Fibroblast of mammary gland (primary cell): ENCODE measurements at regions not wholly inside any gene's neighbourhood (a gene's known extent, or its start where the extent isn't known, plus 50 kb on each side); places are given as distances from the start of the nearest gene placed in this dataset.
"Not testable (repeated sequence)": the region's sequence is repeated elsewhere in the genome, so short reads cannot be mapped to it uniquely, and the experiment has no call there.

Experiments used
- DNase-seq: peaks from one replicate; pipeline ENCODE4 v3.0.0-alpha.2; 2010; ENCODE audit warnings: low read depth
- H3K4me3 ChIP-seq: 2 replicates; pipeline ENCODE4 v1.5.1; 2011; ENCODE audit warnings: low read depth, mild to moderate bottlenecking, low read length, moderate library complexity; ENCODE audit not compliant: control insufficient read depth
- CTCF ChIP-seq: conservative IDR thresholded peaks from 2 replicates; pipeline ENCODE4 v1.5.1; 2011; ENCODE audit warnings: low read depth, low read length, inconsistent platforms; ENCODE audit not compliant: control insufficient read depth, insufficient read depth

- H3K4me3 ChIP-seq: no peak overlapping the region
- no peak for TF ChIP-seq CTCF
- no peak for DNase-seq
Measured at GRCh38 chr1:228546541-228547463, 59.6 kb downstream of the RNF187 start.

GRCh38 chr1:228547464-228547792 is 60.2 kb downstream of the RNF187 start:
- H3K4me3 ChIP-seq: no peak overlapping the region
- DNase-seq: no peak
- no peak for TF ChIP-seq CTCF

GRCh38 chr1:228548788-228549187 is 61.6 kb downstream of the RNF187 start:
- DNase-seq: no peak
- H3K4me3 ChIP-seq: no peak overlapping the region
- TF ChIP-seq CTCF: no peak

- no peak for TF ChIP-seq CTCF
- no peak overlapping the region for H3K4me3 ChIP-seq
- DNase-seq: no peak
Measured at GRCh38 chr1:228552596-228553176, 65.5 kb downstream of the RNF187 start.

- DNase-seq: no peak
- TF ChIP-seq CTCF: no peak
- H3K4me3 ChIP-seq: no peak overlapping the region
Measured at GRCh38 chr1:228554107-228554506, 66.9 kb downstream of the RNF187 start.

- H3K4me3 ChIP-seq: no peak overlapping the region
- no peak for TF ChIP-seq CTCF
- DNase-seq: peak; percentile 34
Measured at GRCh38 chr1:228555074-228555994, 68.2 kb downstream of the RNF187 start.

GRCh38 chr1:228556634-228557430 is 69.7 kb downstream of the RNF187 start:
- not testable (repeated sequence) for DNase-seq, H3K4me3 ChIP-seq
